Activated CD4-positive, alpha-beta memory T cell treated with anti-CD3 and anti-CD28 coated beads for 36 hours (primary cell): ENCODE measurements at regions not wholly inside any gene's neighbourhood (a gene's known extent, or its start where the extent isn't known, plus 50 kb on each side); places are given as distances from the start of the nearest gene placed in this dataset.
"Not testable (repeated sequence)": the region's sequence is repeated elsewhere in the genome, so short reads cannot be mapped to it uniquely, and the experiment has no call there.

Source experiments
- CTCF ChIA-PET: fragments of 350-600 bp; sonication (Branson Sonifier 250); formaldehyde crosslinking; loops from one replicate; lab custom pipeline; 2021; ENCODE audit warnings: antibody characterized with exemption, inconsistent platforms; lab: Charles Lee
- POLR2A ChIA-PET: fragments of 350-600 bp; sonication (Branson Sonifier 250); formaldehyde crosslinking; loops from one replicate; lab custom pipeline; 2021; ENCODE audit warnings: antibody characterized with exemption; lab: Charles Lee
- DNase-seq: peaks from one replicate; pipeline ENCODE4 v3.0.0-alpha.2; 2020
- H3K27ac Mint-ChIP-seq: one replicate; pipeline ENCODE4 v1.8.0; 2021; ENCODE audit warnings: mixed read lengths
- H3K27me3 Mint-ChIP-seq: one replicate; pipeline ENCODE4 v1.8.0; 2021; ENCODE audit warnings: mixed read lengths
- H3K36me3 Mint-ChIP-seq: one replicate; pipeline ENCODE4 v1.8.0; 2021; ENCODE audit warnings: mixed read lengths
- H3K4me1 Mint-ChIP-seq: one replicate; pipeline ENCODE4 v1.8.0; 2021; ENCODE audit warnings: low read depth, mixed read lengths
- H3K4me3 Mint-ChIP-seq: one replicate; pipeline ENCODE4 v1.8.0; 2021; ENCODE audit warnings: mild to moderate bottlenecking, mixed read lengths
- H3K9me3 Mint-ChIP-seq: one replicate; pipeline ENCODE4 v1.8.0; 2021; ENCODE audit warnings: mixed read lengths
- intact Hi-C: fragments of 100-400 bp; cut with micrococcal nuclease; formaldehyde crosslinking; loops from one replicate; pipeline ENCODE4 v1.15.1; 2023

DNA sequence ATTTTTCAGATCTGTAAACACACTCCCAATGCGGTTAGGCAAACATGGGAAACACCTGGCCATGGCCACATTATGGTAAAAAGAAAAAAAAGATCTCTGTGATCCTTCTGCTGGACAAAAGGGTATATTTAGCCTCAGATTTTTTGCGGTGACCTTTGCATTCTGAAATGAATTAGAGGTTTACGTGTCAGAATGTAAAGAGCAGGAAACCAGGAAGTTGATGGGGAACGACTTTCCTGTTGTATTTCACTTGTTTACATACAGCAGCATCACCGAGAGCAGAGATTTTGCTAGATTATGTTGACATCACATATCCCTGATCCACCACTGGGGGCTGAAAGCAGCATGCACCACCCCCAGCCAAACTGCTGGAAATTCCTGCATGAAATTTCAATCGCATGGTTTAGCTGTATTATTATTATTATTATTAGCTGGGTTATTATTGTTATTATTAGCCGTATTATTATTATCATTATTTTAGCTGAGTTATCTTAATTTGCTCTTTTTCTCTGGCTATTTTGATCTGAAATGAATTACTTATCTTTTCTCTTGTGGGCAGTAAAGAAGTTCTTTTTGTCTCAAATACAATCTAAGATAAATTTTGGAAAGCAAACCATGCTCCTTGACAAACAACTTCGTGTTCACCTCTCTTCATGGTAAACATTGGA, 189.4 kb downstream of the ZFP64 start:
- ChIA-PET CTCF (interaction anchor here (0.6 kb wide), 1 partner anchor 65 kb away, joined by 3 read pairs; no protein-coding TSS in a partner anchor), POLR2A (no interaction called here)
- Mint-ChIP-seq H3K27me3 (peaks cover 14% of the 10 kb centered on the region), H3K9me3 (no peaks in the 10 kb centered on the region), H3K4me3 (no peak overlapping the region), H3K36me3 (no peaks in the 10 kb centered on the region), H3K27ac (no peak overlapping the region), H3K4me1 (no peaks in the 10 kb centered on the region)
- intact Hi-C loops: no loop called here
- no peak for DNase-seq

DNA sequence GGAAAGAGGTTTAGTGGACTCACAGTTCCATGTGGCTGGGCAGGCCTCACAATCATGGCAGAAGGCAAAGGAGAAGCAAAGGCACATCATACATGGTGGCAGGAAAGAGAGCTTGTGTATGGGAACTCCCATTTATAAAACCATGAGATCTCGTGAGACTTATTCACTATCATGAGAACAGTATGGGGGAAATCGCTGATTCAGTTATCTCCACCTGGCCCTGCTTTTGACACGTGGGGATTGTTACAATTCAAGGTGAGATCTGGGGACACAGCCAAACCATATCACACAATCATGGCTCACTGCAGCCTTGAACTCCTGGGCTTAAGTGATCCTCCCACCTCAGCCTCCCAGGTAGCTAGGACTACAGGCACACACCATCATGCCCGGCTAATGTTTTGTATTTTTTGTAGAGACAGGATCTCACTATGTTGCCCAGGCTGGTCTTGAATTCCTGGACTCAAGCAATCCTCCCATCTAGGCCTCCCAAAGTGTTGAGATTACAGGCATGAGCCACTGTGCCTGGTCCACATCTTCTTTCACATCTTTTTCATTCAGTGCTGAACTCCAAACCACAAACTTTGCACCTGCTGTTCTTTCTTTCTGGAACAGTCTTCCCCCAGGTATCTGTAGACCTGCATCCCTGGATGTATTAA, 194.2 kb downstream of the ZFP64 start:
- H3K27ac Mint-ChIP-seq, intact Hi-C loops, H3K27me3 Mint-ChIP-seq, H3K4me1 Mint-ChIP-seq, POLR2A ChIA-PET, H3K4me3 Mint-ChIP-seq, H3K36me3 Mint-ChIP-seq, DNase-seq, H3K9me3 Mint-ChIP-seq: not testable (repeated sequence)
- CTCF ChIA-PET: interaction anchor here (0.7 kb wide), 1 partner anchor 246 kb away, joined by 3 read pairs; no protein-coding TSS in a partner anchor

DNA sequence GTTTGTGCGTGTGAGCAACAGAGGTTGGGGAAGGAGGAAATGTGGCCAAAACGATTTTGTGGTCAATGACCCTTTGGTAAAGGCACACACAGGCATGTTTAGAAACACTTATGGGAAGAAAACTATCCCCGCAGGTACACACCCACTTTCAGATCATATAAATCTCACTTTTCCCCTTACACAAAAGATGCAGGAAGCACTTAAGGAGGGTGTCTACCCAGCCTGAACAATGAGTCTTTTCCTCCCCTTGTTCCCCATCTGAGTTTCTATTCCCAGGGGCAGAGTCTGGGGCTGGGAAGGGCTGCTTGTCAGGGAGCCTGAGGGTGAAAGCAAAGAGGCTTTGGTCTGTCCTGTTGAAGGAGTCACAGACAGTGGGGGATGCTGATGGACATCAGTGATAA, 193.2 kb upstream of the SALL4 start:
- Mint-ChIP-seq H3K36me3 (no peaks in the 10 kb centered on the region), H3K27ac (no peak overlapping the region), H3K4me1 (no peaks in the 10 kb centered on the region), H3K9me3 (no peaks in the 10 kb centered on the region), H3K4me3 (no peak overlapping the region), H3K27me3 (peaks cover 4% of the 10 kb centered on the region)
- intact Hi-C loops: no loop called here
- POLR2A ChIA-PET: no interaction called here
- no peak for DNase-seq
- CTCF ChIA-PET: no interaction called here

DNA sequence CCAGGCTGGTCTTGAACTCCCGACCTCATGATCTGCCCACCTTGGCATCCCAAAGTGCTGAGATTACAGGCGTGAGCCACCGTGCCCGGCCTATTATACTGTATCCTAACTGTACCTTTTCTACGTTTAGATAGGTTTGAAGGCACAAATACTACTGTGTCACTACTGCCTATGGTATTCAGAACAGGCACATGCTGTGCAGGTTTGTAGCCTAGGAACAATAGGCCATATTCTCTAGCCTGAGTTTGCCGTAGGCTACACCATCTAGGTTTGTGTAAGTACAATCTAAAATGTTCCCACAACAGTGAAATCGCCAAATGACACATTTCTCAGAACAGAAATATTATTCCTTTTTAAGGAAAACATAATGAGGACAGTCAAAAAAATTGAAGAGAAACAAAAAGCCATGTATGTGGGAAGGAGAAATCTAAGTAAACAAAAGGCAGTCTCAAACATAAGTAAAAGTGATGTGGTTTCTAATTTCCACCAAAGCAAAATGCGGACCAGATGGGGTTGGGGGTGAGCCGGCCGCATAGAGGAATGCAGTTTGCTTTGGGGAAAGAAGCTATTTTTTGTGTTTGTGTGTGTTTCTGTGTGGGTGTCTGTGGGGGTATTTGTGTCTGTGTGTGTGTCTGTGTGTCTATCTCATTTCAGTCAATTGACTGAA, 192.6 kb upstream of the SALL4 start:
- no peak overlapping the region for H3K27ac Mint-ChIP-seq
- peaks cover 2% of the 10 kb centered on the region for H3K27me3 Mint-ChIP-seq
- intact Hi-C loops: no loop called here
- CTCF ChIA-PET: no interaction called here
- no peaks in the 10 kb centered on the region for H3K9me3 Mint-ChIP-seq
- H3K4me1 Mint-ChIP-seq: no peaks in the 10 kb centered on the region
- H3K4me3 Mint-ChIP-seq: no peak overlapping the region
- DNase-seq: no peak
- POLR2A ChIA-PET: no interaction called here
- H3K36me3 Mint-ChIP-seq: no peaks in the 10 kb centered on the region

DNA sequence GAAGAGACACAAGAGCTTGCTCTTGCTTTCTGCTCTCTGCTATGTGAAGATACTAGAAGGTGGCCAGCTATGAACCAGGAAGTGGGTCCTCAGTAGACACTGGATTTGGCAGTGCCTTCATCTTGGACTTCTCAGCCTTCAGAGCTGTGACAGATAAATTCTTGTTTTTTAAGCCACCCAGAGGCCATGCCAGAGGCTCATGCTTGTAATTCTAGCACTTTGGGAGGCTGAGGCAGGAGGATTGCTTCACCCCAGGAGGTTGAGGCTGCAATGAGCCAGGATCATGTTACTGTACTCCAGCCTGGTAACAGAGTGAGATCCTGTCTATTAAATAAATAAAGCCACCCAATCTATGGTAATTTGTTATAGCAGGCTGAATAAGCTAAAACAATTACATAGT, 185.5 kb upstream of the SALL4 start:
- H3K27ac Mint-ChIP-seq: no peak overlapping the region
- intact Hi-C loops: no loop called here
- H3K4me1 Mint-ChIP-seq: no peaks in the 10 kb centered on the region
- no peak overlapping the region for H3K4me3 Mint-ChIP-seq
- no peaks in the 10 kb centered on the region for H3K9me3 Mint-ChIP-seq
- H3K27me3 Mint-ChIP-seq: no peaks in the 10 kb centered on the region
- H3K36me3 Mint-ChIP-seq: no peaks in the 10 kb centered on the region
- DNase-seq: no peak
- CTCF ChIA-PET: no interaction called here
- POLR2A ChIA-PET: no interaction called here

DNA sequence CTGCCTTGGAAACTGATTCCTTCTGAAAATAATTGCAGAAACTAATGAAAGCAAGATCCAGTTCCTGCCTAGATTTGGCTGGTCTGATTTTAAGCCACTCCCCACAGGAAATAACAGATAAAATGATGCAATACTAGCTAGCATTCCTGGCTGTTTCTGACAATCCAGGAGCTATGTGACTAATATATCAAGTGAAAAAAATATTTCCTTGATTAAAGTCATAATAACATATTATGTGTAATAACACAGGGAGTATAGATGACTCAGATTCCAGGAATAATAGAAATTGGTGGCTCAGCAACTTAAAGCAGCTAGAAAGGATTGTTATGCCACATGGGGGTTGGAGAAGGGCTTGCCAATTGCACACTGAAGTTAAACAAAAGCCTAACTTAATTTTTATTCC, 182.7 kb upstream of the SALL4 start:
- ChIA-PET POLR2A (no interaction called here), CTCF (interaction anchor here (0.8 kb wide), 1 partner anchor 119 kb away, joined by 3 read pairs; no protein-coding TSS in a partner anchor)
- intact Hi-C loops: no loop called here
- no peak for DNase-seq
- Mint-ChIP-seq H3K9me3 (no peaks in the 10 kb centered on the region), H3K27ac (no peak overlapping the region), H3K4me1 (no peaks in the 10 kb centered on the region), H3K27me3 (no peaks in the 10 kb centered on the region), H3K36me3 (no peaks in the 10 kb centered on the region), H3K4me3 (no peak overlapping the region)

DNA sequence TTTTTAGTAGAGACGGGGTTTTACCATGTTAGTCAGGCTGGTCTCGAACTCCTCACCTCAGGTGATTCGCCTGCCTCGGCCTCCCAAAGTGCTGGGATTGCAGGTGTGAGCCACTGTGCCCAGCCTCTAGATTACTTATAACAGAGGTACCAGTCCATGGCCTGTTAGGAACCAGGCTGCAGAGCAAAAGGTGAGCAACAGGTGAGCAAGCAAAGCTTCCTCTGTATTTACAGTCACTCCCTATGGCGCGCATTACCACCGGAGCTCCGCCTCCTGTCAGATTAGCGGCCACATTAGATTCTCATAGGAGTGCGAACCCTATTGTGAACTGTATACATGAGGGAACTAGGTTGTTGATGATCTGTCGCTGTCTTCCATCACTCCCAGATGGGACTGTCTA, 178.0 kb upstream of the SALL4 start:
- no peak overlapping the region for H3K4me3 Mint-ChIP-seq
- CTCF ChIA-PET: no interaction called here

DNA sequence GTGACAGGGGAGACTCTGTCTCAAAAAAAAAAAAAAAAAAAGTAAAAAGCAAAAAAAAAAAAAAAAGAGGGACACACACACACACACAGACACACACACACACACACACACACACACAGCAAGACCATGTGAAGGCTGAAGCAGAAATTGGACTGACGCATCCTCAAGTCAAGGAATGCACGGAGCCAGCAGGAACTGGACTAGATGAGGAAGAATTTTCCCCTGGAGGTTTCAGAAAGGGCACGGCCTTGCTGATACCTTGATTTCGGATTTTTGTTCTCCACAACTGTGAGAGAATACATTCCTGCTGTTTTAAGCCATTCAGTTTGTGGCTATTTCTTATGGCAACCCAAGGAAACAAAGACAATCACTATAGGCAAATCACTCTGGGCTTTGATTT, 176.9 kb upstream of the SALL4 start:
- intact Hi-C loops: no loop called here
- CTCF ChIA-PET: no interaction called here

More for the DNA sequence above, 178.0 kb upstream of the SALL4 start:
- H3K4me1 Mint-ChIP-seq: no peaks in the 10 kb centered on the region
- no peak for DNase-seq
- peaks cover 13% of the 10 kb centered on the region for H3K9me3 Mint-ChIP-seq
- no peaks in the 10 kb centered on the region for H3K27me3 Mint-ChIP-seq
- peaks cover 1% of the 10 kb centered on the region for H3K36me3 Mint-ChIP-seq
- POLR2A ChIA-PET: no interaction called here
- H3K27ac Mint-ChIP-seq: no peak overlapping the region
- intact Hi-C loops: no loop called here

DNA sequence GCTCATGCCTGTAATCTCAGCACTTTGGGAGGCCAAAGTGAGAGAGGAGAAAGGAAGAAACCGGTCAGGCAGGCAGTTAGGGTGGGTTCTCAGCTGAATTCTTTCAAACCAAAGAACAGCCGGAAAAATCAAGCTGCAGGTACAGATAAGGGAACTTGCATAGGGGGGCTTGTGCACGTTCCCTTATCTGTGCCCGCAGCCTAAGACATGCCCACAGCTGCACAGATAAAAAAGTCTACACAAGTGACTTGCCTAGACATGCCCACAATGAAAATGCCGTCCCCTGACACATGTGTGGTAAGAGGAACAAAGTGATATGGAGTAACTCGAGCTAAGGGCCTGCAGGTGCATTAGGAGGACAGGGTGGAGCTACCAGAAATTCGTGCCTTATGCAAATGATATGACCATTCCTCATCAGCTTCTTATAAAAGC, 175.8 kb upstream of the SALL4 start:
- Mint-ChIP-seq H3K27ac (no peak overlapping the region), H3K36me3 (peaks cover 1% of the 10 kb centered on the region), H3K4me1 (no peaks in the 10 kb centered on the region), H3K4me3 (no peak overlapping the region), H3K27me3 (no peaks in the 10 kb centered on the region), H3K9me3 (peaks cover 13% of the 10 kb centered on the region)
- no peak for DNase-seq
- POLR2A ChIA-PET: no interaction called here
- CTCF ChIA-PET: no interaction called here
- intact Hi-C loops: no loop called here

More for the DNA sequence above, 176.9 kb upstream of the SALL4 start:
- Mint-ChIP-seq H3K4me1 (no peaks in the 10 kb centered on the region), H3K4me3 (no peak overlapping the region), H3K27ac (no peak overlapping the region), H3K27me3 (no peaks in the 10 kb centered on the region), H3K9me3 (peaks cover 13% of the 10 kb centered on the region), H3K36me3 (peaks cover 1% of the 10 kb centered on the region)
- DNase-seq: no peak
- POLR2A ChIA-PET: no interaction called here

DNA sequence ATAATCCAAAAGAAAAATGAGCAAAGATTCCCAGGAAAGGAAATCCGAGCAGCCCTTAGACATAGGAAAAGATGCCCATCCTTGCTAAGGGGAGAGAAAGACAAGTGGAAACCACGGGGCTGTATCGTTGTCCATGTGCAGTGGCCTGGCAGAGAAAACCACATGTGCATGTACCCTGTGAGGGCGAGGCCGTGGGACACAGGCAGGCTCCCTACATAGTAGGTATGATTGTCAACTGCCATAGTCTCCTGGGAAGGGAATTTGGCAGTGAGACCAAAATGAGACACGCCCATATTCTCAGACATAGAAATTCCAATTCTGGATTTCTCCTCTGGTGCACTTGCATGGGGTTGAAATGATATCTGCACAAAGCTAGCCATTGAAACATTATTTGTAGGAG, 169.7 kb upstream of the SALL4 start:
- no peak overlapping the region for H3K27ac Mint-ChIP-seq
- H3K27me3 Mint-ChIP-seq: peaks cover 6% of the 10 kb centered on the region
- H3K9me3 Mint-ChIP-seq: peaks cover 2% of the 10 kb centered on the region
- intact Hi-C loops: no loop called here
- H3K36me3 Mint-ChIP-seq: no peaks in the 10 kb centered on the region
- H3K4me3 Mint-ChIP-seq: no peak overlapping the region
- ChIA-PET POLR2A (no interaction called here), CTCF (no interaction called here)
- no peak for DNase-seq
- H3K4me1 Mint-ChIP-seq: no peaks in the 10 kb centered on the region

DNA sequence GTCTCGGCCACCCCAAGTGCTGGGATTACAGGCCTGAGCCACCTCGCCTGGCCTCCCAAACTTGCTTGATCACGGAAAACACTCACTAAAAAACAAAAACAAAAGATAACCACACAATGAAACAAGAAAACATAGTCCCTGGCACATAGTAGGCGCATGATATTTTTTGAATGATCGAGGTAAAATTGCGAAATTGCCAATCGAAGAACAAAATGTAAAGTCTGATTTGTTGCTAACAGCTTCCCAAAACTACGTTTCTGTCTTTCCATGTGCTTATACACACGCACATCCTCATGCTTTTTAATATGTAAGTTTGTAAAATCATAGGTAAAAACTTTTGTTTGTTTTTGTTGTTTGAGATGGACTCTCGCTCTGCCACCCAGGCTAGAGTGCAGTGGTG, 168.5 kb upstream of the SALL4 start:
- Mint-ChIP-seq H3K4me3 (no peak overlapping the region), H3K27ac (no peak overlapping the region), H3K9me3 (no peaks in the 10 kb centered on the region), H3K4me1 (no peaks in the 10 kb centered on the region), H3K27me3 (peaks cover 6% of the 10 kb centered on the region), H3K36me3 (no peaks in the 10 kb centered on the region)
- CTCF ChIA-PET: interaction anchor here (0.9 kb wide), 1 partner anchor 271 kb away, joined by 3 read pairs; no protein-coding TSS in a partner anchor
- POLR2A ChIA-PET: no interaction called here
- no peak for DNase-seq
- intact Hi-C loops: no loop called here

DNA sequence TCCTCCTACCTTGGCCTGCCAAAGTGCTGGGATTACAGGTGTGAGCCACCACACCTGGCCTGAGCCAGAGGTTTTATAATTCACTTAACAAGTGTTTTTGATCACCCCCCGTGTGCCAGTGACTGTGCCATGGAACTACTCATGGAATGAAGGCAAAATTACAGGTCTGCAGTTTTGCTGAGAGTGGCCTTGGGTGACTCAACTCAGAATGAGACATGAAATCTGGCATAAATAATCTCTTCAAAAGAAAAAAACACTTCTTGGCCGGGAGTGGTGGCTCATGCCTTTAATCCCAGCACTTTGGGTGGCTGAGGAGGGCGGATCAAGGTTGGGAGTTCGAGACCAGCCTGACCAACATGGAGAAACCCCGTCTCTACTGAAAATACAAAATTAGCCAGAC, 166.9 kb upstream of the SALL4 start:
- Mint-ChIP-seq H3K9me3 (no peaks in the 10 kb centered on the region), H3K4me1 (no peaks in the 10 kb centered on the region), H3K27ac (no peak overlapping the region), H3K27me3 (peaks cover 6% of the 10 kb centered on the region), H3K4me3 (no peak overlapping the region), H3K36me3 (no peaks in the 10 kb centered on the region)
- ChIA-PET CTCF (no interaction called here), POLR2A (no interaction called here)
- intact Hi-C loops: no loop called here
- DNase-seq: no peak
